Inflammatory macrophage treated with lipopolysaccharide for 1 hour (primary cell): ENCODE measurements at regions not wholly inside any gene's neighbourhood (a gene's known extent, or its start where the extent isn't known, plus 50 kb on each side); places are given as distances from the start of the nearest gene placed in this dataset.

Experiments
- DNase-seq, 2 donors: peaks; one replicate each; pipeline ENCODE4 v3.0.0-alpha.2; 2020 to 2022

GRCh38 chr14:27008187-27008586, 410.4 kb upstream of the NOVA1 start:
- DNase-seq: no peak

GRCh38 chr14:27012641-27013040, 414.8 kb upstream of the NOVA1 start:
- no peak for DNase-seq

DNA sequence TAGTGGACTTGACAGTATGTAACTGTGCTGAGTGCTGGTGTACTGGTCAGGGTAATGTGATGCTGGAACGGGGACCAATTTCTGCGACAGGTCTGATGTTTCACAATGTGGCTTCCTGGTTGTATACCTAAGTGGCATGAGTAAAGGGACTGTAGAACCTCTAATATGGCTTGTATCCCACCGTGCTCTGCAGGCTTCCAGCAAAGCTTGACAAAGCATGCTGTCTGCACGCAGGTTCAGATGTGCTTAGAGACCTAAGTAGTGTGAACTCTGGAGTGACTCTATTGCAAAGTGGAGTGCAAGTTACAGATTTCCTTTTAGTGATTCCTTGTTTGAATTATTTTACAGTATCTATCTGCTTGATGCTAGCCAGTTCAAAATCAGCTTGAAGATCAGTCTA, 415.8 kb upstream of the NOVA1 start:
- DNase-seq: no peak

- no peak for DNase-seq
Observed at GRCh38 chr14:27015065-27015464, 417.2 kb upstream of the NOVA1 start.

- DNase-seq: no peak
Observed at GRCh38 chr14:27025648-27026047, 427.8 kb upstream of the NOVA1 start.

DNA sequence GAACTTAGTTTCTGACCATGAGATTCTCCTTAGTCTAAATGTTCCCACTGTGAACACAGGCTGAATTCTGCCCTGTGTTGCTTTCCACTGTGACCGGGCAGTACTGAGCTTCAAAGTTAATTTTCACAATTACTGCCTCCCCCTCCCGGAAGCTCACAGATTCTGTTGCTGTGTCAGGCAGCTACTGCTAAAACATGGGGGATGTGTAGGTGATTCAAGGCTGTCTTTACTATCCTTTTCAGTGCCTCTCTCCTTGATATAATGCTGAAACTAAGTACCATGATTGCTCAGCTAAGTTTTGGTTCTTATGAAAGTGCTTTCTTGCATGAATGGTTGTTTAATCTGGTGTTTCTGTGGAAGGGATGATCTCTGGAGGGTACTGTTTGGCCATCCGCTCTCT, 428.3 kb upstream of the NOVA1 start:
- DNase-seq: no peak

GRCh38 chr14:27040552-27040951, 442.7 kb upstream of the NOVA1 start:
- DNase-seq: no peak

DNA sequence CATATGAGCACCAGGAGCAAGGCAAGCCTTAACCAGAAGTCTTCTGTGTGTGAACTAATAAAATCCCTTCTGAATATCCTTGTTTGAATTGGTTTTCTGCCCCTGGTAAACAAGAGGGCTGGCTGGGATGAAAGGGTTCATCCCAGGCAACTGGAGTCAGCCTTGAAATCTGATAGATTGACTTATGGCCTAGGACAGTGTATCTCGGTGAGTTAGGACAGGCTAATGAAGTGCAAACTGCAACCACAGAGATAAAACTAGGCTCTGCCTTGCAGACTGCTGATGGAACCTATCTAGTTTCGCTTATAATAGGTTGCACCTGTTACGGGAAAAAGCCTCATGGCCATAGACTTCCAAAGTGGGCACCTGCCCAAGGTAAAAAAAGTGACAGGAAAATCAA, 451.9 kb upstream of the NOVA1 start:
- DNase-seq: no peak

GRCh38 chr14:27050208-27050607, 452.4 kb upstream of the NOVA1 start:
- DNase-seq: no peak

DNA sequence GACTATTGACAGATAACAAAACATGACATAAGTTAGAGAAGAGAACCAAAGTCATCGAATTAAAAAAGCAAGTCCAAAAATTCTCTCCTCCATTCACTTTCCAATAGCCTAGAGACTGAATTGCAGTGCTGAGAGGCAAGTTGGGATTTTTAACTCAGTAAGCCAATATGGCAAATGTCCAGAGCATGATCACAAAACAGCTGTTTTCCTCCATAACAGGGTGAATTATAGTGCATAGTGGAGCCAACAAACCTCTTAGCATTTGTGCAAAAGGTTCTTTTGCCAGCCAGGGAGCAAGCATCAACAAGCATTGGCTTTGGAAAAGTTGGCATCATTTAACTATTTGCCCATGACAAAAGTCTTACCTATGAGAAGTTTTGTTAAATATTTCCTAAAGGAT, 458.8 kb upstream of the NOVA1 start:
- no peak for DNase-seq

GRCh38 chr14:27061299-27061698, 463.5 kb upstream of the NOVA1 start:
- DNase-seq: no peak

DNA sequence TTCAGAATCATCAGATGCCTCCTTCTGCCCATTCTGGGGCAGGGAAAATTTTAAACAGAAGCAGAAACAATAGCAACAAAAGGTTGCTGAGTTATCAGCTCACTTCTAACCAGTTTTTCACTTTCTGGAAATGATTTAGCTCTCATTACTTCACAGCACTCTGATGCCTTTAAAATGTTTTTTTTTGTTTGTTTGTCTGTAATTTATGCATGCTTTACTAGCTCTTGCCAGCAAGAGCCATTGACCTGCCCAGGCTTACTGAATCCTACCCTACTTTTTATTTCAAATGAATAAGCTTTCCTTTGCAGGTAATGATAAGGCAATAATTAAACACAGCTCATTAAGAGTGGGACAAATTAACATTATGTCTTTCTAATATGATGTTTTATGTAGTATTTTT, 466.1 kb upstream of the NOVA1 start:
- no peak for DNase-seq

GRCh38 chr14:27065886-27066285, 468.1 kb upstream of the NOVA1 start:
- no peak for DNase-seq

DNA sequence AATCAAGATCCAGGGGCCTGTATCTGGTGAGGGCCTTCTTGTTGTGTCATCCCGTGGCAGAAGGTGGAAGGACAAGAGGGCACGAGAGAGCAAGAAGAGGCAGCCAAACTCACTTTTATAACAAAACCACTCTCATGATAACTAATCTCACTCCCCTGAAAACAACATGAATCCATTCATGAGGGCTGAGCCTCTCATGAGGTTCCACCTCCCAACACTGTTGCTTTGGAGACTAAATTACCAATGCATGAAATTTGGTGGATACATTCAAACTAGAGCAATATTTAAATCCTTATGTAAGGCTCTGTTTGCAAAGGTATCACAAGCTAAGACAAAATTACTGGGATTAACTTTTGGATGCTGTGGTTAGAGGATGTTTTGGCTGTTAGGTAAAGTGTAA, 470.1 kb upstream of the NOVA1 start:
- DNase-seq: no peak

GRCh38 chr14:27072589-27072988, 474.8 kb upstream of the NOVA1 start:
- DNase-seq: no peak

- no peak for DNase-seq
Observed at GRCh38 chr14:27075503-27075902, 477.7 kb upstream of the NOVA1 start.

DNA sequence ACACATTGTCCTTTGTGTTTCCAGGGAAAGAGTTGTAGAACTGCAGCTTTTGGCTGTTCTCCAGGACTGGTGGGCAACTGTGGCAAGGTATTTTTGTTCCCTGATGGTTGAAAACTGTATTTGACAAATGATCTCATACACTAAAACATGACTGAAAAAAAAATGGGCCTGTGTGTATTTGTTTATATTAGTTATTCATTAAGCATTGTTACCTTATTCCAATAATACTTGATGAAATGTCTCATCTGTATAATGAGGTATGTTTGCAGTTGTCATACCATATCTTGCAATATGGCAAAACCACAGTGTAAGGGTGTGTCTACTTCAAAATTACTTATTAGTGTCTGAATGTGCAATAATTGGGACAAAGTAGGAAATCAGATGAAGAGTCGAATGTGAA, 479.4 kb upstream of the NOVA1 start:
- no peak for DNase-seq

- no peak for DNase-seq
Observed at GRCh38 chr14:27077710-27078109, 479.9 kb upstream of the NOVA1 start.

DNA sequence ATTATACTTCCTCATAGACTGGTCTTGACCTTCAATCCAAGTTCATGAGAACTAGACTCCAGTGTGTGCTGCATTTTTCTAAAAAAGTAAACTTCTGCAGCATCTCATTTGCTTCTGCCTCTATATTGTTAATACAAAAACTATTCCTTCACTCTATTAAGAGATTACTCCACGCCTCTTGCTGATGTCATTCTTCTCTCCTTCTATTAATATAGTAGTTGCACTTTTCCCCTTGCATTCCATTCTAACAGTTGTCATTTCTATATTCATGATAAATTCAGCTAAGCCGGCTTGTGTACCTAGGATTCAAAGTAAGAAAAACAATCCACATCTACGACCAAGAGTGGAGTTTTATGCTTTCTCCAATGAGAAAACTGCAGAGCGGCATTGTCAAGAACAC, 480.4 kb upstream of the NOVA1 start:
- no peak for DNase-seq

DNA sequence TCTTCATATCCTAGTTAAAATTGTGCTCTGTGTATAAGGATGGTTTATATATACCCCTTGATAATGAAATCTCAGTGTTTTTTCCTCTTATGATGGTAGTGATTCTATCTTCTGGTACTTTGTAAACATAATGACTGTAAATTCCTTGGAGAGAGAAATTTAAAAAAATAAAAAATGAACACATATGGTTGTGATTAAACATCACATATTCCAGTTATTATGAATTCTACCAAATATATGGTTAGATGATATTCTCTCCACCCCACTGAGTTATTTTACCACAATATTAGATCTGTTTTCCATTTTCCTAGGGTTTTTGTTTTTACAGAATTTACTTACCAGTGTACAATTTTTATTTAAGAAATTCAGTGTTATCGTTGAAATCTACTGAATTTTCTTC, 481.9 kb upstream of the NOVA1 start:
- DNase-seq: no peak

DNA sequence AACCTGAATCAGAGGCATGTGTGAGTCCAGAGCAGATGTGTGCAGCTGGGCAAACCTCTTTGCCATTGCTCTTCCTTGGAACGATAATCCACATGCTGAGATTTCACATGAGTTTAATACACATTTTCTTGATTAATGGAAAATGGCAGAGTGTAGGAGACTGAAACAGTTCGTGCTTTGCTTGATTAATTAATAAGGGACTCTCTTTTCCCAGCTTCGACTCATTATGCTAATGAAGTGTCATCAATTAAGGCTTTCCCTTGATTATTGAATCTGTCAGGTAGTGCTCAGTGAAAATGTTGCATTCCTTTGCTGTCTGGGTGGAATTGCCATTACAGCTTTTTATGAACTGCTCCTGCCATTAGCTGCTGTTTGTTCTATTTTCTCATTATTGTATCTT, 487.7 kb upstream of the NOVA1 start:
- no peak for DNase-seq

- DNase-seq: no peak
Observed at GRCh38 chr14:27090716-27091115, 492.9 kb upstream of the NOVA1 start.

GRCh38 chr14:27091973-27092372, 494.1 kb upstream of the NOVA1 start:
- no peak for DNase-seq

DNA sequence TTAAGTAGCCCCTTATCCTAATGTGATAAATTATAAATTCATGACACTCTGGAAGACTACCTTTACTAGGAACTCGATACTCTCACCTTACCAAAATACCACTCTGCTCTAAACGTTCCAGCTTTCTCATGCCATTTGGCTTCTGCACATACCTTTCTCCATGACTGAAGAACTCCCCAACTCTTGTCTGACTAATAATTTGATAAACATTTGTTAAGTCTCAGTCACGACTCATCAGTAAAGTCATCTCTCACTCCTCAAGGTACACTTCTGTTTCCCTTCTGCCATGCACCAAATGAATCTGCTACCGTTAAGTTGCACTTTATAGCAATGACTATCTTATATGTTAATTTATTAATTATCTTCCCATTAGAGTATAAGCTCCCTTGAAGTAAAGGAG, 498.3 kb upstream of the NOVA1 start:
- no peak for DNase-seq

- DNase-seq: no peak
Observed at GRCh38 chr14:27098451-27098850, 500.6 kb upstream of the NOVA1 start.

DNA sequence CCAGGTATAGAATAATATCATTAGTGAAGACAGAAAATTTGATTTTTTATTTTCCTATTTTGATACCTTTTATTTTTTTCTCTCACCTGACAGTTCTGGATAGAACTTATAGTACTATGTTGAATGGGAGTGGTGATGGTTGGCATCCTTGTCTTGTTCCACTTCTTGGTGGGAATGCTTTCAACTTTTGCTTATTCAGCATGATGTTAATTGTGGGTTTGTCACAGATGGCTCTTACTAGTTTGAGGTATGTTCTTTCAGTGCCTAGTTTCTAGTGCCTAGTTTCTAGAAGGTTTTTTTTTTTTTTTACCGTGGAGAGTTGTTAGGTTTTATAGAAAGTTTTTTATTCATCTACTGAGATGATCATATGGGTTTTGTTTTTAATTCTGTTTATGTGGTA, 516.3 kb upstream of the NOVA1 start:
- DNase-seq: no peak
